SH-SY5Y (cell line): ENCODE measurements at regions not wholly inside any gene's neighbourhood (a gene's known extent, or its start where the extent isn't known, plus 50 kb on each side); places are given as distances from the start of the nearest gene placed in this dataset.

Experiments
- GATA2 ChIP-seq: IDR thresholded peaks from 2 replicates; pipeline ENCODE4 v1.6.1; 2011; ENCODE audit warnings: mild to moderate bottlenecking, low read depth, low read length
- GATA3 ChIP-seq: IDR thresholded peaks from 2 replicates; pipeline ENCODE4 v1.6.1; 2011; ENCODE audit warnings: low read depth, mild to moderate bottlenecking, low read length, moderate library complexity

DNA sequence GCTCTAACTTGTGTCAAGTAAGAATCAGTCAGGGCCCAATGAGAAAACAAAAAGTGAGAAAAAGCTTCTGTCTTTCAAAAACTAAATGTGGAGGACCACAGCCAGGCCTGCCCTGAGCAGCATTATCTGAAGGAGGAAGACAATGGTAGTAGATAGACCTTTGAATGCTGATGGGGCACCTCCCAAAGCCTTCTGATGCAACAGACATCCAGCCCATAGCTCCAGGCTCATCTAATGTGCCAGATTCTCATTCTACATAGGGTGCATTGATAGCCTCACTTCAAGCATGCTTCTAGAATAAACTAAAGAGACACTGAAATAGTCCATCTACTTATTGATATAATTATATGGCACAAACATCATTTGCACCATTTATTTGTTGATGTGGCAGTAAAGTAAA lies 351.6 kb downstream of the HHIPL2 start:
- TF ChIP-seq GATA2 (no peak), GATA3 (no peak)
